K562 (cell line): ENCODE measurements at regions not wholly inside any gene's neighbourhood (a gene's known extent, or its start where the extent isn't known, plus 50 kb on each side); places are given as distances from the start of the nearest gene placed in this dataset.
A peak's percentile ranks its signal among the peaks of the same experiment; 100 is the strongest.

Source experiments
- ATAC-seq: fragments of 200-7000 bp; cut with Tn5 transposase; 3 replicates; pipeline ENCODE4 v1.9.1; 2020; ENCODE audit warnings: moderate library complexity
- BruUV-seq: library from RNA; stranded (reverse); fragments of 400-500 nt; replicated peaks from 2 replicates; lab custom pipeline; 2021; lab: Mats Ljungman, UMichigan
- CTCF ChIA-PET: fragments of 300-600 bp; formaldehyde crosslinking; extraction: SDS; loops from one replicate; lab custom pipeline; 2021; ENCODE audit warnings: low intra/inter-chr PET ratio; lab: Yijun Ruan, JAX
- POLR2A ChIA-PET: fragments of 300-600, 350-650 bp; sonication (Branson Sonifier 250); formaldehyde crosslinking; extraction: SDS; loops from one replicate; lab custom pipeline; 2021; ENCODE audit warnings: antibody characterized with exemption, inconsistent platforms; lab: Yijun Ruan, JAX
- DNase-seq, 4 experiments: peaks; one replicate each; pipeline versions ENCODE4 v3.0.0 to v3.0.0-alpha.2; 2011 to 2018; ENCODE audit warnings: low spot score in 3 of 4, mixed read lengths in 3 of 4; ENCODE audit errors: extremely low read depth in 1 of 4
- FAIRE-seq: peaks from 2 replicates; lab custom pipeline; 2011; peaks lifted over from hg19 to GRCh38; lab: Jason Lieb, UNC
- H2AFZ ChIP-seq: 2 replicates; pipeline ENCODE4 v1.6.0; 2011; ENCODE audit warnings: low read depth, low read length, control low read depth, inconsistent platforms
- H3K27ac ChIP-seq: fragments of 200-600 bp; 3 replicates; pipeline ENCODE4 v1.8.0; 2011; ENCODE audit warnings: low read depth, mild to moderate bottlenecking, control low read depth, inconsistent platforms, low read length, moderate library complexity, mixed read lengths; ENCODE audit errors: extremely low read depth
- H3K27me3 ChIP-seq, 2 experiments: fragments of 300-600 bp in 1 of 2; 2 replicates in 1 of 2; 3 replicates in 1 of 2; pipeline versions ENCODE4 v1.6.0 to v1.8.0; 2011; ENCODE audit warnings: inconsistent platforms in 2 of 2, low read length in 2 of 2, mild to moderate bottlenecking in 1 of 2, mixed read lengths in 1 of 2, moderate library complexity in 1 of 2; ENCODE audit not compliant: control insufficient read depth in 2 of 2, insufficient read depth in 2 of 2
- H3K36me3 ChIP-seq: fragments of 300-600 bp; 3 replicates; pipeline ENCODE4 v1.8.0; 2011; ENCODE audit warnings: mild to moderate bottlenecking, low read length, inconsistent platforms; ENCODE audit not compliant: control insufficient read depth, insufficient read depth
- H3K4me1 ChIP-seq, 2 experiments: fragments of 200-600 bp in 1 of 2; replicated peaks in 1 of 2; 2 replicates in 1 of 2; 3 replicates in 1 of 2; pipeline versions ENCODE4 v1.5.1 to v1.8.0; 2011; ENCODE audit warnings: inconsistent platforms in 2 of 2, low read length in 2 of 2, mild to moderate bottlenecking in 1 of 2, mixed read lengths in 1 of 2, moderate library complexity in 1 of 2; ENCODE audit not compliant: control insufficient read depth in 2 of 2, insufficient read depth in 2 of 2
- H3K4me2 ChIP-seq: 2 replicates; pipeline ENCODE4 v1.6.1; 2011; ENCODE audit warnings: low read length, control low read depth, inconsistent platforms, mixed read lengths; ENCODE audit not compliant: insufficient read depth
- H3K4me3 ChIP-seq: fragments of 200-600 bp; sonication (generic), shearing (Covaris generic); 2 replicates; pipeline ENCODE4 v1.5.1; 2016; ENCODE audit warnings: control low read depth, inconsistent platforms
- H3K79me2 ChIP-seq: fragments of 200-600 bp; 3 replicates; pipeline ENCODE4 v1.8.0; 2011; ENCODE audit warnings: low read length, inconsistent platforms; ENCODE audit not compliant: control insufficient read depth, insufficient read depth
- H3K9ac ChIP-seq, 2 experiments: 2 replicates each; pipeline versions ENCODE4 v1.6.0 to v1.6.1; 2011; ENCODE audit warnings: low read depth in 2 of 2, low read length in 2 of 2, control low read depth in 1 of 2, inconsistent platforms in 1 of 2, mild to moderate bottlenecking in 1 of 2, mixed read lengths in 1 of 2; ENCODE audit not compliant: insufficient read depth in 1 of 2
- H3K9me1 ChIP-seq: one replicate; pipeline ENCODE4 v1.6.0; 2011; ENCODE audit warnings: inconsistent platforms, mild to moderate bottlenecking, low read length, moderate library complexity; ENCODE audit not compliant: control insufficient read depth, insufficient read depth
- H3K9me3 ChIP-seq: replicated peaks from 2 replicates; pipeline ENCODE4 v1.5.1; 2011; ENCODE audit warnings: low read depth, low read length, inconsistent platforms; ENCODE audit not compliant: control insufficient read depth, insufficient read depth
- H4K20me1 ChIP-seq: replicated peaks from 2 replicates; pipeline ENCODE4 v1.6.1; 2011; ENCODE audit warnings: low read length, inconsistent platforms, mixed read lengths; ENCODE audit not compliant: control insufficient read depth, insufficient read depth
- FOXJ3 ChIP-seq: sonication (generic); formaldehyde crosslinking; IDR thresholded peaks from 2 replicates; pipeline ENCODE4 v1.4.0; 2020; ENCODE audit warnings: mild to moderate bottlenecking, missing genetic modification reagents
- MED1 ChIP-seq: sonication (generic); formaldehyde crosslinking; IDR thresholded peaks from 2 replicates; pipeline ENCODE4 v1.8.1; 2023; ENCODE audit warnings: missing genetic modification reagents, borderline replicate concordance
- PHTF2 ChIP-seq: fragments of 250-450 bp; sonication (Bioruptor Pico); IDR thresholded peaks from 2 replicates; pipeline ENCODE4 v1.5.0; 2021; ENCODE audit warnings: mild to moderate bottlenecking
- RBM22 ChIP-seq: fragments of 200-400 bp; formaldehyde crosslinking; IDR thresholded peaks from 2 replicates; pipeline ENCODE4 v1.6.1; 2018; ENCODE audit warnings: low read length, low read depth; ENCODE audit not compliant: poor library complexity, severe bottlenecking
- SREBF1 ChIP-seq: fragments of 150-350 bp; IDR thresholded peaks from 2 replicates; pipeline ENCODE4 v1.6.1; 2014; ENCODE audit warnings: antibody characterized with exemption, low read depth, low read length, borderline replicate concordance
- TCFL5 ChIP-seq: fragments of 250-450 bp; sonication (Bioruptor Pico); conservative IDR thresholded peaks from 2 replicates; pipeline ENCODE4 v1.6.1; 2021; ENCODE audit warnings: mild to moderate bottlenecking, moderate library complexity, matching md5 sums
- U2AF2 ChIP-seq: fragments of 200-400 bp; formaldehyde crosslinking; optimal IDR thresholded peaks from 2 replicates; pipeline ENCODE3; 2017; ENCODE audit warnings: low read depth, mild to moderate bottlenecking, low read length
- ZFP36 ChIP-seq: fragments of 150-350 bp; IDR thresholded peaks from 2 replicates; pipeline ENCODE4 v1.6.1; 2018; ENCODE audit warnings: low read length, low read depth; ENCODE audit not compliant: partially characterized antibody
- ZFX ChIP-seq: sonication (generic); formaldehyde crosslinking; IDR thresholded peaks from 2 replicates; pipeline ENCODE4 v1.8.0; 2022; ENCODE audit warnings: mild to moderate bottlenecking, missing genetic modification reagents, moderate library complexity
- ZKSCAN3 ChIP-seq: fragments of 250-450 bp; sonication (Bioruptor Pico); IDR thresholded peaks from 2 replicates; pipeline ENCODE4 v1.4.0; 2020
- ZNF165 ChIP-seq: fragments of 250-450 bp; sonication (Bioruptor Pico); IDR thresholded peaks from 2 replicates; pipeline ENCODE4 v1.4.0; 2020; ENCODE audit warnings: borderline replicate concordance
- ZNF175 ChIP-seq: fragments of 200-800 bp; sonication (Bioruptor generic); IDR thresholded peaks from 2 replicates; pipeline ENCODE4 v1.6.1; 2016; ENCODE audit warnings: low read depth, mild to moderate bottlenecking, missing genetic modification characterization, missing compliant biosample characterization
- ZNF589 ChIP-seq: fragments of 200-800 bp; sonication (Bioruptor generic); IDR thresholded peaks from 2 replicates; pipeline ENCODE4 v1.6.1; 2016; ENCODE audit warnings: low read depth, missing genetic modification characterization, missing compliant biosample characterization
- ZNF79 ChIP-seq: fragments of 250-450 bp; sonication (Bioruptor Pico); IDR thresholded peaks from 2 replicates; pipeline ENCODE4 v1.4.0; 2020; ENCODE audit warnings: low read depth, mild to moderate bottlenecking, moderate library complexity
- WGBS: fragments of 100-300 bp; shearing (Covaris generic); methylation state at CpG from one replicate; pipeline ENCODE4 v1.1.6; 2016; ENCODE audit warnings: low coverage, mixed read lengths; ENCODE audit not compliant: insufficient coverage; ENCODE audit errors: missing lambda C conversion rate; 5-methylcytosine and 5-hydroxymethylcytosine counted together
- in situ Hi-C: fragments of 300-500 bp; cut with MboI; formaldehyde crosslinking; loops from 4 replicates; pipeline ENCODE4 v1.15.0; 2018; ENCODE audit warnings: inconsistent platforms, mixed read lengths
- intact Hi-C: fragments of 100-400 bp; cut with micrococcal nuclease; formaldehyde crosslinking; loops from 2 replicates; pipeline ENCODE4 v1.14.2; 2022

GRCh38 chr3:181510500-181510899 is 201.2 kb upstream of the SOX2 start:
- no peak for TF ChIP-seq ZNF165 (CRISPR knock-in tag)
- TF ChIP-seq ZFP36 = peak; percentile 55
- no peak for ATAC-seq
- POLR2A ChIA-PET = no interaction called here
- Histone ChIP-seq H3K27me3 (no peaks in the 10 kb centered on the region), H3K36me3 (no peaks in the 10 kb centered on the region), H3K9me1 (no peaks in the 10 kb centered on the region), H3K4me2 (no peak overlapping the region), H3K4me3 (no peak overlapping the region), H3K79me2 (no peaks in the 10 kb centered on the region), H3K9ac (no peak overlapping the region), H3K27ac (no peak overlapping the region), H2AFZ (no peak overlapping the region), H3K9me3 (no peaks in the 10 kb centered on the region), H3K4me1 (no peaks in the 10 kb centered on the region), H4K20me1 (no peaks in the 10 kb centered on the region)
- no peak for FAIRE-seq
- DNase-seq = no peak
- WGBS = 0% methylated on average over 2 of the region's 3 CpGs
- CTCF ChIA-PET = no interaction called here
- no TSS peak for BruUV-seq
- intact Hi-C loops (no loop called here), in situ Hi-C loops (no loop called here)

- Histone ChIP-seq H3K4me2 (no peak overlapping the region), H3K27me3 (no peaks in the 10 kb centered on the region), H3K9me3 (no peaks in the 10 kb centered on the region; the same call in 1 of the 2 replicates), H3K4me3 (no peak overlapping the region), H3K79me2 (no peaks in the 10 kb centered on the region), H3K27ac (no peak overlapping the region), H3K9ac (no peak overlapping the region), H2AFZ (no peak overlapping the region), H4K20me1 (no peaks in the 10 kb centered on the region), H3K4me1 (no peaks in the 10 kb centered on the region), H3K9me1 (no peaks in the 10 kb centered on the region), H3K36me3 (no peaks in the 10 kb centered on the region)
- ChIA-PET CTCF (no interaction called here), POLR2A (no interaction called here)
- in situ Hi-C loops = no loop called here
- FAIRE-seq (no peak), DNase-seq (no peak), ATAC-seq (no peak)
- intact Hi-C loops = no loop called here
- TF ChIP-seq U2AF2 (no peak), MED1 (no peak), ZNF589 (CRISPR knock-in tag) (no peak), ZNF79 (CRISPR knock-in tag) (no peak), PHTF2 (CRISPR knock-in tag) (no peak), ZKSCAN3 (CRISPR knock-in tag) (no peak), SREBF1 (no peak), TCFL5 (CRISPR knock-in tag) (no peak), RBM22 (no peak), ZNF175 (CRISPR knock-in tag) (no peak), ZFX (CRISPR knock-in tag) (no peak), FOXJ3 (CRISPR knock-in tag) (no peak)
- BruUV-seq = no TSS peak
- WGBS = 3% methylated on average over 3 of the region's 3 CpGs
These were observed 214.4 kb upstream of the SOX2 start for GRCh38 chr3:181497358-181497757.
